H7 (cell line): ENCODE measurements at regions not wholly inside any gene's neighbourhood (a gene's known extent, or its start where the extent isn't known, plus 50 kb on each side); places are given as distances from the start of the nearest gene placed in this dataset.

Experiments used
- DNase-seq: peaks from one replicate; pipeline ENCODE4 v3.0.0; 2012
- H3K27me3 ChIP-seq: 2 replicates; pipeline ENCODE4 v1.6.0; 2011; ENCODE audit warnings: mild to moderate bottlenecking, low read length; ENCODE audit not compliant: control insufficient read depth, insufficient read depth
- H3K36me3 ChIP-seq: replicated peaks from 2 replicates; pipeline ENCODE4 v1.5.1; 2011; ENCODE audit warnings: low read length; ENCODE audit not compliant: control insufficient read depth, insufficient read depth
- H3K4me3 ChIP-seq: 2 replicates; pipeline ENCODE4 v1.5.1; 2011; ENCODE audit warnings: low read depth, mild to moderate bottlenecking, control low read depth, low read length, moderate library complexity; ENCODE audit not compliant: insufficient read depth

DNA sequence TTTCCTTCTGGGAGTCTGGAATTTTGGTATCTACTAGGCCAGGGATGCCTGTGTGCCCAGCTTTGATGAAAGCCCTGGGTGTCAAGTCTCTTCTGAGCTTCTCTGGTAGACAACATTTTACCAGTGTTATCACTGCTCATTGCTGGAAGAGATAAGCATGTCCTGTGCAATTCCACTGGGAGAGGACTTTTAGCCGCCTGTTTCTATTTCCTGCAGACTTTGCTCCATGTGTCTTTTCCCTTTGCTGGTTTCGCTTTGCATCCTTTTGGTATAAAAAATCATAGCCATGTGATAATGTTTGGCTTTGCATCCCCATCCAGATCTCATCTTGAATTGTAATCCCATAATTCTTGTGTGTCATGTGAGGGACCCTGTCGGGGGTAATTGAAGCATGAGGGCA, 163.2 kb downstream of the SLC28A3 start:
- no peak overlapping the region for H3K4me3 ChIP-seq
- no peak for DNase-seq
- H3K27me3 ChIP-seq: no peaks in the 10 kb centered on the region
- no peaks in the 10 kb centered on the region for H3K36me3 ChIP-seq

- no peak for DNase-seq
- Histone ChIP-seq H3K27me3 (no peaks in the 10 kb centered on the region), H3K4me3 (no peak overlapping the region), H3K36me3 (no peaks in the 10 kb centered on the region)
Observed at GRCh38 chr9:84179531-84179930, 161.0 kb downstream of the SLC28A3 start.

- Histone ChIP-seq H3K4me3 (no peak overlapping the region), H3K27me3 (no peaks in the 10 kb centered on the region), H3K36me3 (no peaks in the 10 kb centered on the region)
- no peak for DNase-seq
Observed at GRCh38 chr9:84187090-84187489, 153.5 kb downstream of the SLC28A3 start.

DNA sequence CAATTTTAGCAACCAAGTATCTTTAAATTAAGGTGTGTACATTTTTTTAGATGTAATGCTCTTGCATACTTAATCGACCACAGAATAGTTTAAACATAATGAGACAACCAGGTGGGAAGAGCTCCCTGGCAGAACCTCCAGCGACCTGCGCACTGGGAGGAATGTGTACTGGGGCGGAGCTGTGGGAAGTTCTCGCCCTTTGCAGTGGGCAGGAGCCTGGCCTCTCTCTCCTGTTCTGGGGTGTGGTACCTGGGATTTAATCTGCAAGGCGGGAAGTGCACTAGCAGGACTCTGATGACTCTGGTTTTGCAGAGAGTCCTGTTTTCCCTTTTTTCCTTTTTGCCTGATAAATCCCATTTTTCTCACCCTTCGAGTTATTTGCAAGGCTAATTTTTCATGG, 150.7 kb downstream of the SLC28A3 start:
- H3K36me3 ChIP-seq: no peaks in the 10 kb centered on the region
- no peak for DNase-seq
- no peaks in the 10 kb centered on the region for H3K27me3 ChIP-seq
- no peak overlapping the region for H3K4me3 ChIP-seq

- H3K4me3 ChIP-seq: no peak overlapping the region
- no peaks in the 10 kb centered on the region for H3K27me3 ChIP-seq
- H3K36me3 ChIP-seq: no peaks in the 10 kb centered on the region
- no peak for DNase-seq
Observed at GRCh38 chr9:84190411-84190810, 150.1 kb downstream of the SLC28A3 start.

DNA sequence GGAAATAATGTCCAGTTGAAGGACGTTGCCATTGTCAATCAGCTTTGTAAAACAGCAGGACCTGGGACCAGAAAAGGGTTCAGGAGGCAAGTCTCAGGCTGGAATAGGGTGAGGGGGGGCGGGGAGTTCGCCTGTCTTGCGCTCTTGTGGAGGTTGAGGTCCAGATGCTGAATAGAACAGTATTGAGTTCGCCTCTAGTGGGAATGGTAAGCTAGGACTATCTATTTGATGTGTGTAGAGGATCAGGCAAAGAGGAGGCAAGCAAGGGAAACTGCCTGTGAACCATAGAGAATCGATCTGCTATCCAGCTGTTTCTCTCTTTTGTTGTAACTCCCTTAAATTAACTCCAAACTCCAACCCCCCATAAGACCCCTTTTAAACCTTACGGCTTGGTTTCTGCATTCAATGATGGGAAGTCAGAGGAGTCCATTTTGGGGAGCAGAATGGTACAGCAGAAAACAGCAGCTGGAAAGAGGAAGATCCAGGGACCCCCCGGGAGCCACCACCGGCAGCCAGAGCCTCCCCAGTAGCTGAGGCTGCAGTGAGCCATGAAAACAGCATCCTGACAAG, 133.7 kb downstream of the SLC28A3 start:
- Histone ChIP-seq H3K4me3 (no peak overlapping the region), H3K36me3 (no peaks in the 10 kb centered on the region), H3K27me3 (no peaks in the 10 kb centered on the region)
- peak; percentile 18 for DNase-seq

- no peaks in the 10 kb centered on the region for H3K36me3 ChIP-seq
- no peaks in the 10 kb centered on the region for H3K27me3 ChIP-seq
- H3K4me3 ChIP-seq: no peak overlapping the region
- no peak for DNase-seq
Observed at GRCh38 chr9:84207491-84207951, 133.0 kb downstream of the SLC28A3 start.

DNA sequence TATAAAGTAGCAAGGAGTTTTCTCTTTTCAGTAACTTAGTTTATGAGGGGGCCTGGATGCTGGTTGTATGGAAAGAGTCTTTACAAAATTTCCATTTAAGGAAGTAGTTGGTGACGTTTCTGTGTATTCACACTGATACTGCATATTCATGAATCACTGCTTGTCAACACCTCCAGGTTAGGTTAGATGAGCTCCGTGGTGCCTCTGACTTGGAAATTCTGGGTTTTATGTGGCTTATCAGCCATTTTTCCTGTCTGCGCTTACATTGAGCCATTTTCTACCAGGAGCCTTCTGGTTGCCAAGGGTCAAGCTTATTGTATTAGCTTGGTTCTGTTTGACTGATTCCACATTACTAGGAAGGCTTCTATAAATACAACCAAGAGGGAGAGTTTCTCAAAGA, 128.3 kb downstream of the SLC28A3 start:
- Histone ChIP-seq H3K27me3 (no peaks in the 10 kb centered on the region), H3K4me3 (no peak overlapping the region), H3K36me3 (no peaks in the 10 kb centered on the region)
- DNase-seq: no peak

DNA sequence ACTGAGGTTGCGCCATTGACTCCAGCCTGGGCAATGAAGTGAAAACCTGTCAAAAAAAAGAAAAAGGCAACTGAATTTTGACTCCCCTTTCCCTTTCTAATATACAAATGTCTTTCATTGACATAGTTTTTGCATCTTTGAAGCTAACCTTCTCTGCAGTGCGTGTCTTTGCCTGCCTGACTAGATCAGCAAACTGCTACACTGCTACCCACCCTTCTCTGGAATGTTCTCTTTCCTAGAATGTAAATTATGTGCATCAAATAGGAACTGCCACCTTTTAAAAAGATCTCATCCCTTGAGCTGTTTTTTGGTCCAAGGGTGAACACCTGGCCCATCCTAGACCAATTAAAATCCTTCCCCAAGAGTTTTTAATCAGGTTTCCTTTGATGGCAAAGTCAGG, 127.6 kb downstream of the SLC28A3 start:
- Histone ChIP-seq H3K4me3 (no peak overlapping the region), H3K36me3 (no peaks in the 10 kb centered on the region), H3K27me3 (no peaks in the 10 kb centered on the region)
- DNase-seq: no peak

GRCh38 chr9:84216151-84216550, 124.4 kb downstream of the SLC28A3 start:
- DNase-seq: no peak
- H3K36me3 ChIP-seq: no peaks in the 10 kb centered on the region
- H3K4me3 ChIP-seq: no peak overlapping the region
- no peaks in the 10 kb centered on the region for H3K27me3 ChIP-seq

DNA sequence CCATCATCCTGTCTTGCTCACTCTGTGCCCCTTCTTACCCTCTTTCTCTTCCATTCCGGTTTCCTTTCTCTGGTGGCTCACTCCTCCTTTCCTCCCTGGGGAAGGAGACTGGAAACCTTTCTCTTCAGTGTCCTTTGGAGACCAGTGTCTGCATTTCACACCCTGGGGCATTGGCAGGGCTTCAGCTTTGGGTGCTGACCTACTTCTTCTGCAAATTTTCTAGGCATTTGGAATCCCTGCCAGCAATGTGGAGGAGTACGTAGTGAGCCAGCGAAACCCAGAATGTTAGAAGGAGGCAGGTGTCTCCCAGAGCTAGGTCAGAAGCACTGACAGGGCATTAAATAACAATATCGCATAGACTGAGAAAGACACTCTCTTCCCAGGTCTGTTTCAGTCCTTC, 122.2 kb downstream of the SLC28A3 start:
- Histone ChIP-seq H3K27me3 (no peaks in the 10 kb centered on the region), H3K4me3 (no peak overlapping the region), H3K36me3 (no peaks in the 10 kb centered on the region)
- DNase-seq: no peak

- no peak for DNase-seq
- H3K27me3 ChIP-seq: no peaks in the 10 kb centered on the region
- no peak overlapping the region for H3K4me3 ChIP-seq
- H3K36me3 ChIP-seq: no peaks in the 10 kb centered on the region
Observed at GRCh38 chr9:84224246-84224645, 116.3 kb downstream of the SLC28A3 start.
